T-cell (primary cell): ENCODE measurements at regions not wholly inside any gene's neighbourhood (a gene's known extent, or its start where the extent isn't known, plus 50 kb on each side); places are given as distances from the start of the nearest gene placed in this dataset.
"Not testable (repeated sequence)": the region's sequence is repeated elsewhere in the genome, so short reads cannot be mapped to it uniquely, and the experiment has no call there.

Source experiments
- ATAC-seq, 4 experiments: fragments of 200-7000 bp in 3 of 4; fragments of 150-1000 bp in 1 of 4; cut with Tn5 transposase; replicated peaks in 1 of 4; 1 replicate in 3 of 4; 2 replicates in 1 of 4; pipeline ENCODE4 v1.10.0; 2021; ENCODE audit warnings: moderate library complexity in 3 of 4, mild to moderate bottlenecking in 2 of 4, moderate number of reproducible peaks in 1 of 4
- CTCF ChIA-PET, 2 donors: fragments of 300-600 bp; sonication (Branson Sonifier 250); formaldehyde crosslinking; loops; one replicate each; lab custom pipeline; 2022; ENCODE audit warnings: antibody characterized with exemption in 2 of 2; lab: Charles Lee
- POLR2A ChIA-PET, 2 donors: fragments of 300-600 bp; sonication (Branson Sonifier 250); formaldehyde crosslinking; loops; one replicate each; lab custom pipeline; 2022; ENCODE audit warnings: antibody characterized with exemption in 2 of 2; lab: Charles Lee
- DNase-seq, 35 experiments: peaks; one replicate each; pipeline versions ENCODE4 v3.0.0 to v3.0.0-alpha.2; 2013 to 2023
- H3K27ac ChIP-seq: one replicate; pipeline ENCODE4 v1.5.1; 2013; ENCODE audit warnings: low read length
- H3K27me3 ChIP-seq, 2 experiments: replicated peaks in 1 of 2; 1 replicate in 1 of 2; 2 replicates in 1 of 2; pipeline versions ENCODE4 v1.6.1 to v1.7.0; 2013; ENCODE audit warnings: low read length in 1 of 2, mixed read lengths in 1 of 2; ENCODE audit not compliant: control insufficient read depth in 2 of 2, insufficient read depth in 2 of 2; ENCODE audit errors: extremely low read depth in 1 of 2
- H3K36me3 ChIP-seq, 2 donors: 1 replicate in 1 of 2; 2 replicates in 1 of 2; pipeline versions ENCODE4 v1.6.1 to v1.7.0; 2013; ENCODE audit warnings: low read length in 1 of 2; ENCODE audit not compliant: control insufficient read depth in 2 of 2, insufficient read depth in 1 of 2; ENCODE audit errors: extremely low read depth in 1 of 2
- H3K4me1 ChIP-seq, 2 experiments: 1 replicate in 1 of 2; 2 replicates in 1 of 2; pipeline versions ENCODE4 v1.6.1 to v1.7.0; 2013; ENCODE audit warnings: low read length in 2 of 2, mixed read lengths in 1 of 2; ENCODE audit not compliant: insufficient read depth in 2 of 2, control insufficient read depth in 1 of 2; ENCODE audit errors: extremely low read depth in 1 of 2
- H3K4me3 ChIP-seq, 2 donors: 1 replicate in 1 of 2; 2 replicates in 1 of 2; pipeline versions ENCODE4 v1.5.1 to v1.7.0; 2013; ENCODE audit warnings: mild to moderate bottlenecking in 2 of 2, low read length in 1 of 2, moderate library complexity in 1 of 2; ENCODE audit not compliant: control insufficient read depth in 1 of 2; ENCODE audit errors: extremely low read depth in 1 of 2
- H3K9me3 ChIP-seq: 2 replicates; pipeline ENCODE4 v1.7.0; 2013
- H3K27ac Mint-ChIP-seq, 2 donors: one replicate each; pipeline ENCODE4 v1.8.0; 2020 to 2021; ENCODE audit warnings: mild to moderate bottlenecking in 2 of 2, mixed read lengths in 2 of 2
- H3K27me3 Mint-ChIP-seq, 2 donors: one replicate each; pipeline ENCODE4 v1.8.0; 2021 to 2022; ENCODE audit warnings: mixed read lengths in 2 of 2
- H3K36me3 Mint-ChIP-seq: one replicate; pipeline ENCODE4 v1.8.0; 2021; ENCODE audit warnings: mixed read lengths
- H3K4me1 Mint-ChIP-seq, 3 donors: one replicate each; pipeline ENCODE4 v1.8.0; 2020 to 2022; ENCODE audit warnings: mixed read lengths in 3 of 3, mild to moderate bottlenecking in 1 of 3
- H3K4me3 Mint-ChIP-seq, 3 donors: one replicate each; pipeline ENCODE4 v1.8.0; 2020 to 2022; ENCODE audit warnings: mild to moderate bottlenecking in 3 of 3, mixed read lengths in 3 of 3, moderate library complexity in 3 of 3
- H3K9me3 Mint-ChIP-seq, 3 donors: one replicate each; pipeline ENCODE4 v1.8.0; 2020 to 2022; ENCODE audit warnings: mixed read lengths in 3 of 3
- WGBS: methylation state at CpG from one replicate; pipeline ENCODE4 v1.1.5; 2013; ENCODE audit warnings: missing lambda C conversion rate; ENCODE audit not compliant: insufficient coverage; 5-methylcytosine and 5-hydroxymethylcytosine counted together

DNA sequence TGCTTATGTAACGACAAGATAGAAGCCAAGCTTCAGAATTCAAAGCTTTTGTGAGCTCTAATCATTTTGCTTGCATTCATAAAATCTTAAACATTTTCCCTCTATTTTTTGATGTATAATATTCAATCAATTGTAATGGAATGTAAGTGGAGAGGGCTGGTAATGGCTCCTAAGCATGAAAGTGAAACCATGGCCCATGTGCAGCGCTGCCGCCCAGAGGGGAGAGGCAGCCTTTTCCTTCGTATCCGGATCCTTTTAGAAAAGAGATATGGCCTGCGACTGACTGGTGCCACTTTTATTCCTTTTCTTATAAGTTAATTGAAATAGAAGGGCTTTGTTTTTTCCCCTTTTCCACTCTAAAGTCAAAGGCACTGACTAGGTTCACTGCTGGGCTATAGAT, 178.9 kb upstream of the POMZP3 start:
- H3K27me3 Mint-ChIP-seq, H3K9me3 Mint-ChIP-seq, DNase-seq, H3K36me3 Mint-ChIP-seq, H3K4me3 Mint-ChIP-seq, H3K4me3 ChIP-seq, POLR2A ChIA-PET, H3K27ac Mint-ChIP-seq, H3K9me3 ChIP-seq, H3K4me1 ChIP-seq, H3K27me3 ChIP-seq, H3K4me1 Mint-ChIP-seq, ATAC-seq, H3K27ac ChIP-seq, CTCF ChIA-PET, H3K36me3 ChIP-seq: not testable (repeated sequence)
- no CpG with 5 or more reads among the region's 6 CpGs for WGBS

GRCh38 chr7:76805262-76805661, 178.2 kb upstream of the POMZP3 start:
- H3K9me3 Mint-ChIP-seq, H3K9me3 ChIP-seq, H3K4me1 Mint-ChIP-seq, POLR2A ChIA-PET, CTCF ChIA-PET, DNase-seq, H3K4me3 ChIP-seq, H3K27ac Mint-ChIP-seq, ATAC-seq, H3K27ac ChIP-seq, H3K4me1 ChIP-seq, H3K27me3 ChIP-seq, H3K36me3 ChIP-seq, H3K4me3 Mint-ChIP-seq, H3K36me3 Mint-ChIP-seq, H3K27me3 Mint-ChIP-seq: not testable (repeated sequence)
- WGBS = no CpG with 5 or more reads among the region's 1 CpG

GRCh38 chr7:76797639-76798038, 170.6 kb upstream of the POMZP3 start:
- ATAC-seq, H3K4me1 Mint-ChIP-seq, H3K27ac ChIP-seq, H3K36me3 ChIP-seq, H3K36me3 Mint-ChIP-seq, H3K9me3 ChIP-seq, H3K9me3 Mint-ChIP-seq, H3K27me3 ChIP-seq, H3K4me3 Mint-ChIP-seq, H3K4me1 ChIP-seq, H3K27ac Mint-ChIP-seq, POLR2A ChIA-PET, CTCF ChIA-PET, H3K4me3 ChIP-seq, DNase-seq: not testable (repeated sequence)
- 33% methylated on average over 1 of the region's 1 CpG for WGBS
- H3K27me3 Mint-ChIP-seq = peaks cover 14 to 22% of the 10 kb centered on the region in 2 donors

GRCh38 chr7:76780693-76781092, 153.6 kb upstream of the POMZP3 start:
- H3K27me3 Mint-ChIP-seq, POLR2A ChIA-PET, DNase-seq, H3K27ac ChIP-seq, H3K4me3 ChIP-seq, H3K9me3 Mint-ChIP-seq, H3K36me3 Mint-ChIP-seq, ATAC-seq, H3K4me1 Mint-ChIP-seq, H3K4me1 ChIP-seq, H3K36me3 ChIP-seq, H3K27ac Mint-ChIP-seq, H3K9me3 ChIP-seq, H3K27me3 ChIP-seq, H3K4me3 Mint-ChIP-seq, CTCF ChIA-PET: not testable (repeated sequence)

GRCh38 chr7:76774279-76774678, 147.2 kb upstream of the POMZP3 start:
- DNase-seq, H3K4me3 ChIP-seq, H3K36me3 ChIP-seq, H3K4me3 Mint-ChIP-seq, H3K9me3 ChIP-seq, H3K27me3 ChIP-seq, H3K27ac ChIP-seq, H3K9me3 Mint-ChIP-seq, H3K4me1 Mint-ChIP-seq, H3K27me3 Mint-ChIP-seq, H3K4me1 ChIP-seq, H3K27ac Mint-ChIP-seq, CTCF ChIA-PET, ATAC-seq, H3K36me3 Mint-ChIP-seq: not testable (repeated sequence)
- no CpG with 5 or more reads among the region's 2 CpGs for WGBS
- POLR2A ChIA-PET = interaction anchor here in 1 of 2 donors (0.5 kb wide), 1 partner anchor 1022 kb away, joined by 5 read pairs; no protein-coding TSS in a partner anchor

DNA sequence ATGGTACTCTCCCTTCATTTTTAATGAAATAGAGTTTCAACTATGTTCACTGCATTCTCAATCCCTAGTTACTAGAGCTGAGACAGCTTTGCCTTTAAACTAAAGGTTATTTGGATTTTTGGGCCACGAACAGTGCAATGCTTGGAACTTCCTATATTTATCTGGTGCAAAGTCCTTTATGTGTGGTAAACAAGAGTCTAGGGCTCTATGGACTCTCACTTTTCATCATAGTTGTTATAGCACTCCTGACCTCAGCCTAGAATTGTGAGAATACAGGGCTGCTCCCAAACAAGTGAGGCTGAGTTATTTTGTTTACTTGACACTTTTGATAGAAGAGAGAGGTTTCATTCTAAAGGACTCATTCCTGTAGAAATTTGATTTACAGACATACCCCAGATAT, 144.9 kb upstream of the POMZP3 start:
- peaks cover 0 to 10% (median 5%) of the 10 kb centered on the region in 3 donors for H3K9me3 Mint-ChIP-seq
- H3K36me3 Mint-ChIP-seq, ATAC-seq, H3K27ac ChIP-seq, H3K27me3 ChIP-seq, DNase-seq, H3K27me3 Mint-ChIP-seq, CTCF ChIA-PET, H3K4me3 Mint-ChIP-seq, H3K27ac Mint-ChIP-seq, H3K4me1 Mint-ChIP-seq, H3K4me3 ChIP-seq, H3K9me3 ChIP-seq, H3K4me1 ChIP-seq, H3K36me3 ChIP-seq, POLR2A ChIA-PET: not testable (repeated sequence)
- no CpG with 5 or more reads among the region's 1 CpG for WGBS

GRCh38 chr7:76763977-76764376, 136.9 kb upstream of the POMZP3 start:
- H3K27me3 Mint-ChIP-seq = peaks cover 10 to 19% of the 10 kb centered on the region in 2 donors
- POLR2A ChIA-PET = not testable (repeated sequence)

More at GRCh38 chr7:76763977-76764376, 136.9 kb upstream of the POMZP3 start:
- H3K36me3 Mint-ChIP-seq, H3K4me1 Mint-ChIP-seq, DNase-seq, H3K27me3 ChIP-seq, H3K4me3 ChIP-seq, CTCF ChIA-PET, H3K27ac Mint-ChIP-seq, H3K27ac ChIP-seq, ATAC-seq, H3K36me3 ChIP-seq, H3K4me1 ChIP-seq, H3K9me3 ChIP-seq, H3K4me3 Mint-ChIP-seq: not testable (repeated sequence)
- peaks cover 0 to 13% (median 7%) of the 10 kb centered on the region in 3 donors for H3K9me3 Mint-ChIP-seq
- WGBS = no CpG with 5 or more reads among the region's 3 CpGs
